B cell (primary cell): ENCODE measurements at regions not wholly inside any gene's neighbourhood (a gene's known extent, or its start where the extent isn't known, plus 50 kb on each side); places are given as distances from the start of the nearest gene placed in this dataset.

Experiments
- EZH2 ChIP-seq: IDR thresholded peaks from 2 replicates; pipeline ENCODE4 v1.6.1; 2012; ENCODE audit warnings: borderline replicate concordance, low read depth, mild to moderate bottlenecking, moderate library complexity, low read length; ENCODE audit not compliant: insufficient read depth, poor library complexity, severe bottlenecking
- TF ChIP-seq, protein P1 (sequence below): fragments of 200-600 bp; IDR thresholded peaks from one replicate; pipeline ENCODE4 v1.8.0; 2022; ENCODE audit warnings: antibody characterized with exemption, mild to moderate bottlenecking

DNA sequence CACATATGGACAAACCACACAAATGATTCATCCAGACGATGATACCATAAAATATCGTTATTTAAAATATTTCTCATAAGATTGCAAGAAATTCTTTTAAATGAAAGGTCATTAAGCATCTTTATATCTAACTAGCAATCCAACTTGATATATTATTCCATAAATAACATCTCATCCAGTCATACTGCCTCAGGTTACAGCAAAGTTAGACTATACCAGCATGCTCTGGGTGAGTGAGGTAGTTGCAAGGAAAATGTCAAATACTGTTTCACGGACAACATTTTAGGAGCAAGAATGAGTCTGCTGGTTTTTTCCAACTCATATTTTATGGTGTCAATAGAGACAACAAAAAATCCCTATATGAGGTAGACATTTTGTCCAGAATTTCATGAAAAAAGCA lies 200.9 kb upstream of the TRPM3 start:
- TF ChIP-seq, protein P1, sequence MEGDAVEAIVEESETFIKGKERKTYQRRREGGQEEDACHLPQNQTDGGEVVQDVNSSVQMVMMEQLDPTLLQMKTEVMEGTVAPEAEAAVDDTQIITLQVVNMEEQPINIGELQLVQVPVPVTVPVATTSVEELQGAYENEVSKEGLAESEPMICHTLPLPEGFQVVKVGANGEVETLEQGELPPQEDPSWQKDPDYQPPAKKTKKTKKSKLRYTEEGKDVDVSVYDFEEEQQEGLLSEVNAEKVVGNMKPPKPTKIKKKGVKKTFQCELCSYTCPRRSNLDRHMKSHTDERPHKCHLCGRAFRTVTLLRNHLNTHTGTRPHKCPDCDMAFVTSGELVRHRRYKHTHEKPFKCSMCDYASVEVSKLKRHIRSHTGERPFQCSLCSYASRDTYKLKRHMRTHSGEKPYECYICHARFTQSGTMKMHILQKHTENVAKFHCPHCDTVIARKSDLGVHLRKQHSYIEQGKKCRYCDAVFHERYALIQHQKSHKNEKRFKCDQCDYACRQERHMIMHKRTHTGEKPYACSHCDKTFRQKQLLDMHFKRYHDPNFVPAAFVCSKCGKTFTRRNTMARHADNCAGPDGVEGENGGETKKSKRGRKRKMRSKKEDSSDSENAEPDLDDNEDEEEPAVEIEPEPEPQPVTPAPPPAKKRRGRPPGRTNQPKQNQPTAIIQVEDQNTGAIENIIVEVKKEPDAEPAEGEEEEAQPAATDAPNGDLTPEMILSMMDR = no peak
- no peak for TF ChIP-seq EZH2
